DMS 273 treated with DMSO at 0.1 percent for 48 hours (cell line): ENCODE measurements at regions not wholly inside any gene's neighbourhood (a gene's known extent, or its start where the extent isn't known, plus 50 kb on each side); places are given as distances from the start of the nearest gene placed in this dataset.
"Not testable (repeated sequence)": the region's sequence is repeated elsewhere in the genome, so short reads cannot be mapped to it uniquely, and the experiment has no call there.

ENCODE experiments used
- DNase-seq: peaks from one replicate; lab custom pipeline; 2025; lab: John Stamatoyannopoulos, UW

GRCh38 chr1:208465786-208466590 is 221.8 kb upstream of the PLXNA2 start:
- no peak for DNase-seq

GRCh38 chr1:208467151-208467780 is 223.1 kb upstream of the PLXNA2 start:
- DNase-seq, result no peak

- DNase-seq, result no peak
These were observed 231.3 kb upstream of the PLXNA2 start for GRCh38 chr1:208475449-208475848.

- no peak for DNase-seq
These were observed 232.0 kb upstream of the PLXNA2 start for GRCh38 chr1:208475951-208476845.

- DNase-seq, result no peak
These were observed 232.6 kb upstream of the PLXNA2 start for GRCh38 chr1:208476846-208477170.

GRCh38 chr1:208479435-208479834 is 235.3 kb upstream of the PLXNA2 start:
- DNase-seq, result no peak

- DNase-seq, result no peak
These were observed 241.3 kb upstream of the PLXNA2 start for GRCh38 chr1:208485512-208485911.

GRCh38 chr1:208486677-208487076 is 242.5 kb upstream of the PLXNA2 start:
- DNase-seq, result no peak

GRCh38 chr1:208488432-208488831 is 244.2 kb upstream of the PLXNA2 start:
- DNase-seq, result not testable (repeated sequence)

- no peak for DNase-seq
These were observed 252.5 kb upstream of the PLXNA2 start for GRCh38 chr1:208496467-208497371.

- DNase-seq, result no peak
These were observed 253.8 kb upstream of the PLXNA2 start for GRCh38 chr1:208497866-208498541.

GRCh38 chr1:208499026-208499425 is 254.8 kb upstream of the PLXNA2 start:
- DNase-seq, result no peak

GRCh38 chr1:208499601-208500000 is 255.4 kb upstream of the PLXNA2 start:
- DNase-seq, result no peak

GRCh38 chr1:208500375-208500774 is 256.2 kb upstream of the PLXNA2 start:
- DNase-seq, result no peak

- DNase-seq, result no peak
These were observed 257.4 kb upstream of the PLXNA2 start for GRCh38 chr1:208501542-208501941.

GRCh38 chr1:208503787-208504186 is 259.6 kb upstream of the PLXNA2 start:
- no peak for DNase-seq

- no peak for DNase-seq
These were observed 262.6 kb upstream of the PLXNA2 start for GRCh38 chr1:208506812-208507211.

- no peak for DNase-seq
These were observed 264.9 kb upstream of the PLXNA2 start for GRCh38 chr1:208509072-208509471.

- no peak for DNase-seq
These were observed 266.2 kb upstream of the PLXNA2 start for GRCh38 chr1:208510192-208510952.

GRCh38 chr1:208511242-208511860 is 267.2 kb upstream of the PLXNA2 start:
- no peak for DNase-seq
